ENCODE measurements at regions not wholly inside any gene's neighbourhood (a gene's known extent, or its start where the extent isn't known, plus 50 kb on each side); places are given as distances from the start of the nearest gene placed in this dataset.
"Not testable (repeated sequence)": the region's sequence is repeated elsewhere in the genome, so short reads cannot be mapped to it uniquely, and the experiment has no call there.

- Histone ChIP-seq H3K9ac (ENCODE audit: low read depth, low read length) (no peak overlapping the region), H3K27me3 (ENCODE audit: control insufficient read depth, insufficient read depth, low read length) (no peaks in the 10 kb centered on the region), H3K4me1 (ENCODE audit: control insufficient read depth, insufficient read depth, low read length) (no peaks in the 10 kb centered on the region), H3K4me3 (ENCODE audit: low read depth, low read length) (no peak overlapping the region), H3K9me3 (ENCODE audit: control insufficient read depth, insufficient read depth, low read length) (no peaks in the 10 kb centered on the region), H3K36me3 (ENCODE audit: control insufficient read depth, insufficient read depth, low read length) (no peaks in the 10 kb centered on the region)
These were observed 1175.1 kb upstream of the B3GALT2 start for GRCh38 chr1:194361374-194362131.

DNA sequence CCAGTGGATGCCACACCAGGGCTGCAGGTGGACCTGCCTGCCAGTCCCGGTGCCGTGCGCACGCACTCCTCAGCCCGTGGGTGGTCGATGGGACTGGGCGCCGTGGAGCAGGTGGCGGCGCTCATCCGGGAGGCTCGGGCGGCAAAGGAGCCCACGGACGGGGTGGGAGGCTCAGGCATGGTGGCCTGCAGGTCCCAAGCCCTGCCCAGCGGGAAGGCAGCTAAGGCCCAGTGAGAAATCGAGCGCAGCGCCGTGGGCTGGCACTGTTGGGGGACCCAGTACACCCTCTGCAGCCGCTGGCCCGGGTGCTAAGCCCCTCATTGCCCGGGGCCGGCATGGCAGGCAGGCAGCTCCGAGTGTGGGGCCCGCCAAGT, 1171.8 kb upstream of the B3GALT2 start:
- no peaks in the 10 kb centered on the region for H3K27me3 ChIP-seq (ENCODE audit: control insufficient read depth, insufficient read depth, low read length)
- H3K9ac ChIP-seq (ENCODE audit: low read depth, low read length): no peak overlapping the region
- no peaks in the 10 kb centered on the region for H3K36me3 ChIP-seq (ENCODE audit: control insufficient read depth, insufficient read depth, low read length)
- no peak overlapping the region for H3K4me3 ChIP-seq (ENCODE audit: low read depth, low read length)
- no peaks in the 10 kb centered on the region for H3K4me1 ChIP-seq (ENCODE audit: control insufficient read depth, insufficient read depth, low read length)
- no peaks in the 10 kb centered on the region for H3K9me3 ChIP-seq (ENCODE audit: control insufficient read depth, insufficient read depth, low read length)

GRCh38 chr1:194357573-194358207, 1171.3 kb upstream of the B3GALT2 start:
- H3K36me3 ChIP-seq (ENCODE audit: control insufficient read depth, insufficient read depth, low read length); H3K4me1 ChIP-seq (ENCODE audit: control insufficient read depth, insufficient read depth, low read length); H3K27me3 ChIP-seq (ENCODE audit: control insufficient read depth, insufficient read depth, low read length); H3K9ac ChIP-seq (ENCODE audit: low read depth, low read length); H3K4me3 ChIP-seq (ENCODE audit: low read depth, low read length); H3K9me3 ChIP-seq (ENCODE audit: control insufficient read depth, insufficient read depth, low read length): not testable (repeated sequence)

- no peaks in the 10 kb centered on the region for H3K27me3 ChIP-seq (ENCODE audit: control insufficient read depth, insufficient read depth, low read length)
- H3K9ac ChIP-seq (ENCODE audit: low read depth, low read length): no peak overlapping the region
- H3K9me3 ChIP-seq (ENCODE audit: control insufficient read depth, insufficient read depth, low read length): no peaks in the 10 kb centered on the region
- no peaks in the 10 kb centered on the region for H3K36me3 ChIP-seq (ENCODE audit: control insufficient read depth, insufficient read depth, low read length)
- no peak overlapping the region for H3K4me3 ChIP-seq (ENCODE audit: low read depth, low read length)
- H3K4me1 ChIP-seq (ENCODE audit: control insufficient read depth, insufficient read depth, low read length): no peaks in the 10 kb centered on the region
These were observed 1169.2 kb upstream of the B3GALT2 start for GRCh38 chr1:194355488-194356106.

DNA sequence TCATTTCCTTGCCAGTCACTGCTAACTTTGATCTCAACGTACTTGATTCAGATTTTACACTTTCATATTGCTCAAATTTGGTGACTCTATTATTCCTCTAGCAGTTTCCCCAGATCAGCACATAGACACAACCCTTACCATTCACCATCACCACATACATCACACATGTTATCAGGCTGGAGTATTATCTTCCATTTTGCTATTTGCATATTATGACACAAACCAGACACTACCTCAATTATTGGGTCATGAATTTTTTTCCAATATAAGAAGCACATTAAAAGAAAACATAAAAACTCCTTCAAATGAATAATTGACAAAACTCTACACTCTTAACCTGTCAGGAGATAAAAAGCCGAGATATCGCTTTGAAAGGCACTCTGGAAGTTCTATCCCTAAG, 1166.7 kb upstream of the B3GALT2 start:
- Histone ChIP-seq H3K9ac (ENCODE audit: low read depth, low read length) (no peak overlapping the region), H3K4me1 (ENCODE audit: control insufficient read depth, insufficient read depth, low read length) (no peaks in the 10 kb centered on the region)

DNA sequence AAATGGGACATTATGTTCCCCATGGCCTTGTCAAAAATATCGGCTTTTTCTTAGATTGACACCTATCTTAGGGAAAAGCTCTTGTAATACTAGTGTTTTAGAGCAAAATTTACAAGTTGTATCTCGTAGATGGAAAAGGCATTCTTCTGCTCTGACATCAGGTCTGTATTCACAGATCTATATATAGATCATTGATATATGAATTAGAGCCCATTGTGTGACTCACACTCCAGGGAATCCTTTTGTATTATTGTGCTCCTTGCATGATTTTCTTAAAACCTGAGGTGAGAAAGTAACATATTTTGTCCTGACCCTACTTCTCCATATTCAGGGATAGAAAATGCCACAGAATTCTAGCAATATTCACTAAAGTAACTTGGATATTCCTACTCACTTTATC, 1160.8 kb upstream of the B3GALT2 start:
- no peak overlapping the region for H3K9ac ChIP-seq (ENCODE audit: low read depth, low read length)
- H3K36me3 ChIP-seq (ENCODE audit: control insufficient read depth, insufficient read depth, low read length): no peaks in the 10 kb centered on the region
- H3K9me3 ChIP-seq (ENCODE audit: control insufficient read depth, insufficient read depth, low read length): no peaks in the 10 kb centered on the region
- H3K4me1 ChIP-seq (ENCODE audit: control insufficient read depth, insufficient read depth, low read length): peaks cover 2% of the 10 kb centered on the region
- no peaks in the 10 kb centered on the region for H3K27me3 ChIP-seq (ENCODE audit: control insufficient read depth, insufficient read depth, low read length)
- no peak overlapping the region for H3K4me3 ChIP-seq (ENCODE audit: low read depth, low read length)

More for the DNA sequence above, 1166.7 kb upstream of the B3GALT2 start:
- Histone ChIP-seq H3K4me3 (ENCODE audit: low read depth, low read length) (no peak overlapping the region), H3K36me3 (ENCODE audit: control insufficient read depth, insufficient read depth, low read length) (no peaks in the 10 kb centered on the region), H3K27me3 (ENCODE audit: control insufficient read depth, insufficient read depth, low read length) (no peaks in the 10 kb centered on the region), H3K9me3 (ENCODE audit: control insufficient read depth, insufficient read depth, low read length) (no peaks in the 10 kb centered on the region)

GRCh38 chr1:194342484-194343262, 1156.3 kb upstream of the B3GALT2 start:
- H3K36me3 ChIP-seq (ENCODE audit: control insufficient read depth, insufficient read depth, low read length): no peaks in the 10 kb centered on the region

DNA sequence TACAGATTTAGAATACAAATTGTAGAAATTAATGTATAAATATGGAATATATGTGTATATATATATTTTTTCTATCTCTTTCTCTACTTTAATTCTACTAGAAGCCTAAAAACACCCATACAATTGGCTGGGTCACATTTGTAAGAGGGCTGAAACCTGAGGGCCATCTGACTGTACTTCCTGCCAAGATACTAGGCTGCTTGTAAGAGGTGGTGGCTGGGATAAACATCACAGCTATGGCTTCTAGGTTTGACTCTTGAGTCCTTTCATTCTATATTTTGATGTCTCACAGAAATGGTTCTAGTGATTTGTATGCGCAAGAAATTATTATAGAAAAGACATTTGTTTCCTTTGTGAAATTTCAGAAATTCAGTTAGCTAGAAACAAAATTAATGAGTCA, 1155.2 kb upstream of the B3GALT2 start:
- H3K9me3 ChIP-seq (ENCODE audit: control insufficient read depth, insufficient read depth, low read length): no peaks in the 10 kb centered on the region
- no peaks in the 10 kb centered on the region for H3K27me3 ChIP-seq (ENCODE audit: control insufficient read depth, insufficient read depth, low read length)
- no peak overlapping the region for H3K9ac ChIP-seq (ENCODE audit: low read depth, low read length)

More at GRCh38 chr1:194342484-194343262, 1156.3 kb upstream of the B3GALT2 start:
- no peaks in the 10 kb centered on the region for H3K9me3 ChIP-seq (ENCODE audit: control insufficient read depth, insufficient read depth, low read length)
- peak overlapping the region; percentile 28 for H3K4me3 ChIP-seq (ENCODE audit: low read depth, low read length)
- H3K27me3 ChIP-seq (ENCODE audit: control insufficient read depth, insufficient read depth, low read length): no peaks in the 10 kb centered on the region
- H3K9ac ChIP-seq (ENCODE audit: low read depth, low read length): no peak overlapping the region
- peaks cover 2% of the 10 kb centered on the region for H3K4me1 ChIP-seq (ENCODE audit: control insufficient read depth, insufficient read depth, low read length)

GRCh38 chr1:194339471-194339870, 1153.1 kb upstream of the B3GALT2 start:
- Histone ChIP-seq H3K36me3 (ENCODE audit: control insufficient read depth, insufficient read depth, low read length) (no peaks in the 10 kb centered on the region), H3K27me3 (ENCODE audit: control insufficient read depth, insufficient read depth, low read length) (no peaks in the 10 kb centered on the region), H3K4me1 (ENCODE audit: control insufficient read depth, insufficient read depth, low read length) (peaks cover 2% of the 10 kb centered on the region), H3K4me3 (ENCODE audit: low read depth, low read length) (no peak overlapping the region), H3K9ac (ENCODE audit: low read depth, low read length) (no peak overlapping the region), H3K9me3 (ENCODE audit: control insufficient read depth, insufficient read depth, low read length) (no peaks in the 10 kb centered on the region)

More for the DNA sequence above, 1155.2 kb upstream of the B3GALT2 start:
- H3K4me1 ChIP-seq (ENCODE audit: control insufficient read depth, insufficient read depth, low read length): peaks cover 2% of the 10 kb centered on the region
- no peak overlapping the region for H3K4me3 ChIP-seq (ENCODE audit: low read depth, low read length)
- H3K36me3 ChIP-seq (ENCODE audit: control insufficient read depth, insufficient read depth, low read length): no peaks in the 10 kb centered on the region

DNA sequence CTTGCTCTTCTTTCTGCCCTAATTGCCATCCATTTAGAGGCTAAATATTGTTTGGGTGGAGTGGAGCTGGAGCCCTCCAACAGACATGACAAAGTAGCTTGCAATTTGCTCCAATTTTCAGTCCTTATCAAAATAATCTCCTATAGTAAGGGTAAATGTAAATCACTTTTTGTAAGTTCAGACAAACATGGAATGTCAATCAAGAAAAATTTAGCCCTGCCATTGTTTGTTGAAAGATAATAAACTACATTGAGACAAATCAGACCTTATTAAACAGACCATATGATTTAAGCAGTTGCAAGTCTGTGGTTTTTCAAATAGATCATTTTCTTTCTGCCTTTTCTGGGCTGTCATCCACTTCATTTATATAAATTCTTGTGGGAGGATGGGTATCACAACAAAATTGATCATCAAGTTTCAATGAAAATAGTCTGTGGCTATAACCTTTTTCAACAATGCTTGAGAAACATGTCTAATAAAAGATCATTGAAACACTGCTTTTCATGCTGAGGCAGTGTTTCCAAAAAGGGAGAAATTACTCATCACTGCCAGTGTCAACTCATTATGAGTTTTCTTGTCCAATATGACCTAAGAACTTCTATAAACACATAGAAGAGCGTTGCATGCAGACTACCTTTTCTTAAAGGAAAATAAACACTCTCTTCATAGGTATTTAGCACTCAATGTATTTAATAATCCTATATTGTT, 1152.0 kb upstream of the B3GALT2 start:
- H3K36me3 ChIP-seq (ENCODE audit: control insufficient read depth, insufficient read depth, low read length): no peaks in the 10 kb centered on the region
- no peaks in the 10 kb centered on the region for H3K9me3 ChIP-seq (ENCODE audit: control insufficient read depth, insufficient read depth, low read length)
- no peak overlapping the region for H3K4me3 ChIP-seq (ENCODE audit: low read depth, low read length)
- no peak overlapping the region for H3K9ac ChIP-seq (ENCODE audit: low read depth, low read length)
- no peaks in the 10 kb centered on the region for H3K27me3 ChIP-seq (ENCODE audit: control insufficient read depth, insufficient read depth, low read length)
- peaks cover 2% of the 10 kb centered on the region for H3K4me1 ChIP-seq (ENCODE audit: control insufficient read depth, insufficient read depth, low read length)

- H3K36me3 ChIP-seq (ENCODE audit: control insufficient read depth, insufficient read depth, low read length): no peaks in the 10 kb centered on the region
- H3K4me1 ChIP-seq (ENCODE audit: control insufficient read depth, insufficient read depth, low read length): no peaks in the 10 kb centered on the region
- no peak overlapping the region for H3K4me3 ChIP-seq (ENCODE audit: low read depth, low read length)
- no peak overlapping the region for H3K9ac ChIP-seq (ENCODE audit: low read depth, low read length)
- no peaks in the 10 kb centered on the region for H3K9me3 ChIP-seq (ENCODE audit: control insufficient read depth, insufficient read depth, low read length)
- no peaks in the 10 kb centered on the region for H3K27me3 ChIP-seq (ENCODE audit: control insufficient read depth, insufficient read depth, low read length)
These were observed 1146.8 kb upstream of the B3GALT2 start for GRCh38 chr1:194333240-194333639.

All from iPS-15b (cell line).